Activated effector memory CD4-positive, alpha-beta T cell treated with anti-CD3 and anti-CD28 coated beads, Interleukin-2, amount 50 U/mL, for 16 hours (primary cell): ENCODE measurements at regions not wholly inside any gene's neighbourhood (a gene's known extent, or its start where the extent isn't known, plus 50 kb on each side); places are given as distances from the start of the nearest gene placed in this dataset.

ENCODE experiments used
- DNase-seq: peaks from one replicate; pipeline ENCODE4 v3.0.0-alpha.2; 2020

- DNase-seq, result no peak
Observed at GRCh38 chr17:5821803-5822202, 237.5 kb upstream of the NLRP1 start.

- DNase-seq, result no peak
Observed at GRCh38 chr17:5822281-5823060, 238.2 kb upstream of the NLRP1 start.

GRCh38 chr17:5823219-5823618, 238.9 kb upstream of the NLRP1 start:
- DNase-seq, result no peak

- DNase-seq, result no peak
Observed at GRCh38 chr17:5825717-5826330, 241.5 kb upstream of the NLRP1 start.

- DNase-seq, result no peak
Observed at GRCh38 chr17:5826384-5826783, 242.1 kb upstream of the NLRP1 start.

- DNase-seq, result no peak
Observed at GRCh38 chr17:5830921-5831320, 239.3 kb upstream of the WSCD1 start.

GRCh38 chr17:5832886-5833285, 237.3 kb upstream of the WSCD1 start:
- DNase-seq, result no peak

- DNase-seq, result no peak
Observed at GRCh38 chr17:5837055-5837491, 233.1 kb upstream of the WSCD1 start.

GRCh38 chr17:5838661-5839300, 231.4 kb upstream of the WSCD1 start:
- DNase-seq, result no peak

GRCh38 chr17:5840811-5841446, 229.2 kb upstream of the WSCD1 start:
- no peak for DNase-seq

GRCh38 chr17:5841862-5842261, 228.3 kb upstream of the WSCD1 start:
- DNase-seq, result no peak

GRCh38 chr17:5843366-5844026, 226.7 kb upstream of the WSCD1 start:
- DNase-seq, result no peak

GRCh38 chr17:5846001-5846400, 224.2 kb upstream of the WSCD1 start:
- DNase-seq, result no peak

GRCh38 chr17:5854871-5855554, 215.2 kb upstream of the WSCD1 start:
- DNase-seq, result no peak

- no peak for DNase-seq
Observed at GRCh38 chr17:5861246-5861645, 208.9 kb upstream of the WSCD1 start.

- no peak for DNase-seq
Observed at GRCh38 chr17:5861854-5862253, 208.3 kb upstream of the WSCD1 start.

GRCh38 chr17:5862395-5862794, 207.8 kb upstream of the WSCD1 start:
- no peak for DNase-seq

- DNase-seq, result no peak
Observed at GRCh38 chr17:5864741-5865657, 205.2 kb upstream of the WSCD1 start.

- no peak for DNase-seq
Observed at GRCh38 chr17:5866978-5867377, 203.2 kb upstream of the WSCD1 start.

- DNase-seq, result no peak
Observed at GRCh38 chr17:5869041-5869745, 201.0 kb upstream of the WSCD1 start.
